HG02642 (cell line): ENCODE measurements at regions not wholly inside any gene's neighbourhood (a gene's known extent, or its start where the extent isn't known, plus 50 kb on each side); places are given as distances from the start of the nearest gene placed in this dataset.
"Not testable (repeated sequence)": the region's sequence is repeated elsewhere in the genome, so short reads cannot be mapped to it uniquely, and the experiment has no call there.

ENCODE experiments used
- ATAC-seq: cut with Tn5 transposase; IDR thresholded peaks from one replicate; pipeline ENCODE4 v1.9.1; 2021; ENCODE audit warnings: mild to moderate bottlenecking; ENCODE audit not compliant: unreplicated experiment, poor library complexity

GRCh38 chr11:86749821-86750401 is 50.4 kb upstream of the PRSS23 start:
- no peak for ATAC-seq

- ATAC-seq, result no peak
Measured at GRCh38 chr11:86749376-86749775, 51.0 kb upstream of the PRSS23 start.

- ATAC-seq, result no peak
Measured at GRCh38 chr11:86748296-86748695, 52.0 kb upstream of the PRSS23 start.

GRCh38 chr11:86747801-86748200 is 52.5 kb upstream of the PRSS23 start:
- no peak for ATAC-seq

GRCh38 chr11:86746514-86746913 is 53.8 kb upstream of the PRSS23 start:
- no peak for ATAC-seq

- no peak for ATAC-seq
Measured at GRCh38 chr11:86745571-86745970, 54.8 kb upstream of the PRSS23 start.

- peak; percentile 37 for ATAC-seq
Measured at GRCh38 chr11:86743223-86744118, 56.9 kb upstream of the PRSS23 start.

- ATAC-seq, result no peak
Measured at GRCh38 chr11:86741839-86742805, 58.2 kb upstream of the PRSS23 start.

GRCh38 chr11:86741484-86741835 is 58.9 kb upstream of the PRSS23 start:
- ATAC-seq, result no peak

GRCh38 chr11:86740628-86741483 is 59.5 kb upstream of the PRSS23 start:
- no peak for ATAC-seq

GRCh38 chr11:86738568-86738967 is 61.8 kb upstream of the PRSS23 start:
- no peak for ATAC-seq

GRCh38 chr11:86737737-86738136 is 62.6 kb upstream of the PRSS23 start:
- no peak for ATAC-seq

- ATAC-seq, result no peak
Measured at GRCh38 chr11:86737230-86737629, 63.1 kb upstream of the PRSS23 start.

GRCh38 chr11:86736291-86737143 is 63.8 kb upstream of the PRSS23 start:
- ATAC-seq, result no peak

GRCh38 chr11:86735451-86736290 is 63.3 kb upstream of the ME3 start:
- ATAC-seq, result no peak

GRCh38 chr11:86732739-86733138 is 60.3 kb upstream of the ME3 start:
- not testable (repeated sequence) for ATAC-seq

- ATAC-seq, result not testable (repeated sequence)
Measured at GRCh38 chr11:86732286-86732685, 59.9 kb upstream of the ME3 start.

- not testable (repeated sequence) for ATAC-seq
Measured at GRCh38 chr11:86729576-86729975, 57.2 kb upstream of the ME3 start.
